ENCODE measurements at regions not wholly inside any gene's neighbourhood (a gene's known extent, or its start where the extent isn't known, plus 50 kb on each side); places are given as distances from the start of the nearest gene placed in this dataset.

GRCh38 chr1:57791497-57791896, 367.6 kb upstream of the DAB1 start:
- H3K36me3 ChIP-seq (ENCODE audit: low read depth), result no peaks in the 10 kb centered on the region
- peaks cover 2% of the 10 kb centered on the region for H3K4me1 ChIP-seq (ENCODE audit: insufficient read depth, poor library complexity, severe bottlenecking)
- DNase-seq (ENCODE audit: low spot score), result no peak
- H3K27ac ChIP-seq (ENCODE audit: poor library complexity, severe bottlenecking), result no peak overlapping the region
- no peak overlapping the region for H3K4me3 ChIP-seq (ENCODE audit: severe bottlenecking)
- ATAC-seq (ENCODE audit: low read depth), result no peak
- no peaks in the 10 kb centered on the region for H3K9me3 ChIP-seq (ENCODE audit: severe bottlenecking)
- H3K27me3 ChIP-seq (ENCODE audit: insufficient read depth, poor library complexity, severe bottlenecking), result no peaks in the 10 kb centered on the region
- no peak for TF ChIP-seq CTCF (IDR thresholded peaks at IDR 0.05; ENCODE audit: poor library complexity, severe bottlenecking)

DNA sequence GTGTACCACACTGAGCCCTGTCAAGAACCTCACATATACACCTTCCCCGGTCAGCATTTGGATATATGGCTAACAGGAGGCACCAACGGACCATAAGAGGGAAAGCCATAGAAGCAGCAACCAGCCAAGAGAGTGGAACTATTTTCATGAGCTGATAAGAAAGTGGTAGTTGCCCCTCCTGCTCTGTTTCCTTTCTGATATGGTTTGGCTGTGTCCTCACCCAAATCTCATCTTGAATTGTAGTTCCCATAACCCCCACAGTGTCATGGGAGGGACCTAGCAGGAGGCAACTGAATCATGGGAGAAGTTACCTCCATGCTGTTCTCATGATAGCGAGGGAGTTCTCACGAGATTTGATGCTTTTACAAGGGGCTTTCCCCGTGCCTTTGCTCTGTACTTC, 366.1 kb upstream of the DAB1 start:
- Histone ChIP-seq H3K27me3 (ENCODE audit: insufficient read depth, poor library complexity, severe bottlenecking) (no peaks in the 10 kb centered on the region), H3K4me3 (ENCODE audit: severe bottlenecking) (no peak overlapping the region), H3K4me1 (ENCODE audit: insufficient read depth, poor library complexity, severe bottlenecking) (no peaks in the 10 kb centered on the region), H3K9me3 (ENCODE audit: severe bottlenecking) (no peaks in the 10 kb centered on the region), H3K36me3 (ENCODE audit: low read depth) (no peaks in the 10 kb centered on the region), H3K27ac (ENCODE audit: poor library complexity, severe bottlenecking) (no peak overlapping the region)
- no peak for TF ChIP-seq CTCF (IDR thresholded peaks at IDR 0.05; ENCODE audit: poor library complexity, severe bottlenecking)
- DNase-seq (ENCODE audit: low spot score) (no peak), ATAC-seq (ENCODE audit: low read depth) (no peak)

GRCh38 chr1:57788313-57788712, 364.5 kb upstream of the DAB1 start:
- Histone ChIP-seq H3K27me3 (ENCODE audit: insufficient read depth, poor library complexity, severe bottlenecking) (no peaks in the 10 kb centered on the region), H3K4me3 (ENCODE audit: severe bottlenecking) (no peak overlapping the region), H3K36me3 (ENCODE audit: low read depth) (no peaks in the 10 kb centered on the region), H3K27ac (ENCODE audit: poor library complexity, severe bottlenecking) (no peak overlapping the region), H3K4me1 (ENCODE audit: insufficient read depth, poor library complexity, severe bottlenecking) (no peaks in the 10 kb centered on the region), H3K9me3 (ENCODE audit: severe bottlenecking) (no peaks in the 10 kb centered on the region)
- DNase-seq (ENCODE audit: low spot score), result no peak
- TF ChIP-seq CTCF (IDR thresholded peaks at IDR 0.05; ENCODE audit: poor library complexity, severe bottlenecking), result no peak
- ATAC-seq (ENCODE audit: low read depth), result no peak

- no peaks in the 10 kb centered on the region for H3K27me3 ChIP-seq (ENCODE audit: insufficient read depth, poor library complexity, severe bottlenecking)
- no peaks in the 10 kb centered on the region for H3K9me3 ChIP-seq (ENCODE audit: severe bottlenecking)
- no peak overlapping the region for H3K4me3 ChIP-seq (ENCODE audit: severe bottlenecking)
- TF ChIP-seq CTCF (IDR thresholded peaks at IDR 0.05; ENCODE audit: poor library complexity, severe bottlenecking), result no peak
- H3K36me3 ChIP-seq (ENCODE audit: low read depth), result no peaks in the 10 kb centered on the region
- no peaks in the 10 kb centered on the region for H3K4me1 ChIP-seq (ENCODE audit: insufficient read depth, poor library complexity, severe bottlenecking)
- DNase-seq (ENCODE audit: low spot score) (no peak), ATAC-seq (ENCODE audit: low read depth) (no peak)
- no peak overlapping the region for H3K27ac ChIP-seq (ENCODE audit: poor library complexity, severe bottlenecking)
Measured at GRCh38 chr1:57784356-57784755, 360.5 kb upstream of the DAB1 start.

GRCh38 chr1:57782357-57782756, 358.5 kb upstream of the DAB1 start:
- Histone ChIP-seq H3K27ac (ENCODE audit: poor library complexity, severe bottlenecking) (no peak overlapping the region), H3K9me3 (ENCODE audit: severe bottlenecking) (no peaks in the 10 kb centered on the region), H3K36me3 (ENCODE audit: low read depth) (no peaks in the 10 kb centered on the region), H3K27me3 (ENCODE audit: insufficient read depth, poor library complexity, severe bottlenecking) (no peaks in the 10 kb centered on the region), H3K4me1 (ENCODE audit: insufficient read depth, poor library complexity, severe bottlenecking) (no peaks in the 10 kb centered on the region), H3K4me3 (ENCODE audit: severe bottlenecking) (no peak overlapping the region)
- DNase-seq (ENCODE audit: low spot score) (no peak), ATAC-seq (ENCODE audit: low read depth) (no peak)
- TF ChIP-seq CTCF (IDR thresholded peaks at IDR 0.05; ENCODE audit: poor library complexity, severe bottlenecking), result no peak
